HG02678 (cell line): ENCODE measurements at regions not wholly inside any gene's neighbourhood (a gene's known extent, or its start where the extent isn't known, plus 50 kb on each side); places are given as distances from the start of the nearest gene placed in this dataset.

Experiments
- ATAC-seq: cut with Tn5 transposase; IDR thresholded peaks from one replicate; pipeline ENCODE4 v1.9.1; 2021; ENCODE audit warnings: mild to moderate bottlenecking, moderate library complexity; ENCODE audit not compliant: unreplicated experiment

GRCh38 chr7:69457595-69458504 lies 140.4 kb upstream of the AUTS2 start:
- ATAC-seq = no peak

GRCh38 chr7:69464035-69464434 lies 134.2 kb upstream of the AUTS2 start:
- ATAC-seq = no peak

GRCh38 chr7:69465262-69465661 lies 133.0 kb upstream of the AUTS2 start:
- ATAC-seq = no peak

GRCh38 chr7:69467826-69468225 lies 130.4 kb upstream of the AUTS2 start:
- no peak for ATAC-seq

- ATAC-seq = no peak
These were observed 121.9 kb upstream of the AUTS2 start for GRCh38 chr7:69476416-69476815.

GRCh38 chr7:69482676-69483075 lies 115.6 kb upstream of the AUTS2 start:
- ATAC-seq = no peak

GRCh38 chr7:69489533-69489932 lies 108.7 kb upstream of the AUTS2 start:
- ATAC-seq = no peak

GRCh38 chr7:69498671-69499070 lies 99.6 kb upstream of the AUTS2 start:
- ATAC-seq = no peak

- ATAC-seq = no peak
These were observed 95.9 kb upstream of the AUTS2 start for GRCh38 chr7:69502358-69502757.

GRCh38 chr7:69504733-69505420 lies 93.4 kb upstream of the AUTS2 start:
- ATAC-seq = no peak

GRCh38 chr7:69508736-69509135 lies 89.5 kb upstream of the AUTS2 start:
- ATAC-seq = no peak

- ATAC-seq = no peak
These were observed 88.2 kb upstream of the AUTS2 start for GRCh38 chr7:69510114-69510513.

GRCh38 chr7:69515495-69516212 lies 82.6 kb upstream of the AUTS2 start:
- ATAC-seq = no peak

GRCh38 chr7:69516238-69516820 lies 81.9 kb upstream of the AUTS2 start:
- ATAC-seq = no peak

- no peak for ATAC-seq
These were observed 80.1 kb upstream of the AUTS2 start for GRCh38 chr7:69517985-69518704.

GRCh38 chr7:69518705-69519077 lies 79.6 kb upstream of the AUTS2 start:
- ATAC-seq = no peak

- ATAC-seq = no peak
These were observed 71.7 kb upstream of the AUTS2 start for GRCh38 chr7:69526570-69526969.

- ATAC-seq = no peak
These were observed 70.6 kb upstream of the AUTS2 start for GRCh38 chr7:69527706-69528105.

- ATAC-seq = no peak
These were observed 67.2 kb upstream of the AUTS2 start for GRCh38 chr7:69531050-69531449.

- no peak for ATAC-seq
These were observed 63.7 kb upstream of the AUTS2 start for GRCh38 chr7:69534461-69535041.
